Osteoblast (primary cell): ENCODE measurements at regions not wholly inside any gene's neighbourhood (a gene's known extent, or its start where the extent isn't known, plus 50 kb on each side); places are given as distances from the start of the nearest gene placed in this dataset.

Experiments used
- DNase-seq: peaks from one replicate; pipeline ENCODE4 v3.0.0; 2011; ENCODE audit warnings: low spot score, mixed read lengths; ENCODE audit not compliant: insufficient read length; ENCODE audit errors: missing footprints
- H2AFZ ChIP-seq: 2 replicates; pipeline ENCODE4 v1.6.0; 2011; ENCODE audit warnings: mild to moderate bottlenecking, low read length
- H3K27ac ChIP-seq: 2 replicates; pipeline ENCODE4 v1.5.1; 2011; ENCODE audit warnings: mild to moderate bottlenecking, low read depth, low read length, moderate library complexity
- H3K27me3 ChIP-seq: 2 replicates; pipeline ENCODE4 v1.6.0; 2012; ENCODE audit warnings: mild to moderate bottlenecking, control low read depth, inconsistent platforms, low read length, moderate library complexity; ENCODE audit not compliant: insufficient read depth
- H3K36me3 ChIP-seq: 2 replicates; pipeline ENCODE4 v1.5.1; 2011; ENCODE audit warnings: mild to moderate bottlenecking, low read length, control low read depth, moderate library complexity; ENCODE audit not compliant: insufficient read depth
- H3K4me1 ChIP-seq: 2 replicates; pipeline ENCODE4 v1.5.1; 2011; ENCODE audit warnings: mild to moderate bottlenecking, low read length, control low read depth, moderate library complexity; ENCODE audit not compliant: insufficient read depth
- H3K4me2 ChIP-seq: 2 replicates; pipeline ENCODE4 v1.6.0; 2011; ENCODE audit warnings: mild to moderate bottlenecking, low read length; ENCODE audit not compliant: insufficient read depth
- H3K4me3 ChIP-seq: fragments of 200-600 bp; sonication (generic); 3 replicates; pipeline ENCODE4 v1.5.1; 2012; ENCODE audit warnings: mild to moderate bottlenecking, low read length, inconsistent platforms; ENCODE audit not compliant: insufficient read depth
- H3K79me2 ChIP-seq: 2 replicates; pipeline ENCODE4 v1.6.0; 2012; ENCODE audit warnings: mild to moderate bottlenecking, low read length, control low read depth, inconsistent platforms; ENCODE audit not compliant: insufficient read depth
- H3K9me3 ChIP-seq: 2 replicates; pipeline ENCODE4 v1.5.1; 2011; ENCODE audit warnings: low read depth, low read length, control low read depth
- H4K20me1 ChIP-seq: 2 replicates; pipeline ENCODE4 v1.6.0; 2012; ENCODE audit warnings: mild to moderate bottlenecking, low read length, control low read depth; ENCODE audit not compliant: insufficient read depth
- TF ChIP-seq, protein P1 (sequence below): IDR thresholded peaks from 2 replicates; pipeline ENCODE4 v1.5.1; 2011; ENCODE audit warnings: mild to moderate bottlenecking, low read depth, low read length, moderate library complexity; ENCODE audit errors: extremely low read depth

DNA sequence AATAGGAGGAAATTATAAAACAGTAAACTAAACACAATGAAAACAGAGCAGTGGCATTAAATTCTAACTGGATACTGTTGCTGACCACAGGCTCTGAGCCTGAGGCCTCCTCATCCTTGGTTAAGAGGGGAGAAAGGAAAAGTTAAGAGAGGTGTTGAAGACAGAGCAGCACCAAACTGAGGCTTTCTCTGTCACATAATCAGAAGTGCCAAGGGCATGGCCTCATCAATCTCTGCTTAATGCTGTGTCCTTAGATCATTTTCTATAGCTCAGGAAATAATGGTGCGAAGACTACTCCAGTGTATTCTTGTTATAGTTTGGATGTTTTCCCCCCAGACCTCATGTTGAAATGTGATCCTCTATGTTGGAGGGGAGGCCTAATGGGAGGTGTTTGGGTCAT, 160.9 kb upstream of the SLC1A4 start:
- no peak for DNase-seq
- H3K79me2 ChIP-seq = no peaks in the 10 kb centered on the region
- no peak overlapping the region for H3K4me3 ChIP-seq
- H3K27me3 ChIP-seq = no peaks in the 10 kb centered on the region
- no peak overlapping the region for H3K27ac ChIP-seq
- H3K36me3 ChIP-seq = no peaks in the 10 kb centered on the region
- no peaks in the 10 kb centered on the region for H3K9me3 ChIP-seq
- no peak overlapping the region for H2AFZ ChIP-seq
- H4K20me1 ChIP-seq = no peaks in the 10 kb centered on the region
- no peak overlapping the region for H3K4me2 ChIP-seq
- TF ChIP-seq, protein P1, sequence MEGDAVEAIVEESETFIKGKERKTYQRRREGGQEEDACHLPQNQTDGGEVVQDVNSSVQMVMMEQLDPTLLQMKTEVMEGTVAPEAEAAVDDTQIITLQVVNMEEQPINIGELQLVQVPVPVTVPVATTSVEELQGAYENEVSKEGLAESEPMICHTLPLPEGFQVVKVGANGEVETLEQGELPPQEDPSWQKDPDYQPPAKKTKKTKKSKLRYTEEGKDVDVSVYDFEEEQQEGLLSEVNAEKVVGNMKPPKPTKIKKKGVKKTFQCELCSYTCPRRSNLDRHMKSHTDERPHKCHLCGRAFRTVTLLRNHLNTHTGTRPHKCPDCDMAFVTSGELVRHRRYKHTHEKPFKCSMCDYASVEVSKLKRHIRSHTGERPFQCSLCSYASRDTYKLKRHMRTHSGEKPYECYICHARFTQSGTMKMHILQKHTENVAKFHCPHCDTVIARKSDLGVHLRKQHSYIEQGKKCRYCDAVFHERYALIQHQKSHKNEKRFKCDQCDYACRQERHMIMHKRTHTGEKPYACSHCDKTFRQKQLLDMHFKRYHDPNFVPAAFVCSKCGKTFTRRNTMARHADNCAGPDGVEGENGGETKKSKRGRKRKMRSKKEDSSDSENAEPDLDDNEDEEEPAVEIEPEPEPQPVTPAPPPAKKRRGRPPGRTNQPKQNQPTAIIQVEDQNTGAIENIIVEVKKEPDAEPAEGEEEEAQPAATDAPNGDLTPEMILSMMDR = no peak
- peaks cover 17% of the 10 kb centered on the region for H3K4me1 ChIP-seq

DNA sequence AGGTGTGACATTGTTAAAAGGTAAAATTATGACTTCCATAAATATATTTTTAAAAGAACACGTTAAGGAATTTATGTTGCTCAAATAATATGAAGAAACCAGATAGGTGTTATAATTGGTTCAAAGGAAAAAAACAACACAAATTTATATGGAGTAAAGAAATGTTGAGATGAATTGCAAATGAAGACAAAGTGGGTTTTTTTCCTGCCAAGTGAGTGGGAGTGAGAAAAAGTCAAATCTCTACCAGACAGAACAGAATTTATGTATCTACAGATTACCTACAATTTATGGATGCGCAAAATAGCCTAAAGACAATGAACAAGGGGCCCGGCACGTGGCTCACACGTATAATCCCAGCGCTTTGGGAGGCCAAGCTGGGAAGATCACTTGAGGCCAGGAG, 159.7 kb upstream of the SLC1A4 start:
- H3K27me3 ChIP-seq = no peaks in the 10 kb centered on the region
- H3K27ac ChIP-seq = no peak overlapping the region
- no peaks in the 10 kb centered on the region for H3K36me3 ChIP-seq
- no peak overlapping the region for H3K4me2 ChIP-seq
- H3K4me3 ChIP-seq = no peak overlapping the region
- no peak overlapping the region for H2AFZ ChIP-seq
- H3K9me3 ChIP-seq = no peaks in the 10 kb centered on the region
- H4K20me1 ChIP-seq = no peaks in the 10 kb centered on the region
- H3K4me1 ChIP-seq = peaks cover 17% of the 10 kb centered on the region
- no peaks in the 10 kb centered on the region for H3K79me2 ChIP-seq
- TF ChIP-seq, protein P1 = no peak
- no peak for DNase-seq

DNA sequence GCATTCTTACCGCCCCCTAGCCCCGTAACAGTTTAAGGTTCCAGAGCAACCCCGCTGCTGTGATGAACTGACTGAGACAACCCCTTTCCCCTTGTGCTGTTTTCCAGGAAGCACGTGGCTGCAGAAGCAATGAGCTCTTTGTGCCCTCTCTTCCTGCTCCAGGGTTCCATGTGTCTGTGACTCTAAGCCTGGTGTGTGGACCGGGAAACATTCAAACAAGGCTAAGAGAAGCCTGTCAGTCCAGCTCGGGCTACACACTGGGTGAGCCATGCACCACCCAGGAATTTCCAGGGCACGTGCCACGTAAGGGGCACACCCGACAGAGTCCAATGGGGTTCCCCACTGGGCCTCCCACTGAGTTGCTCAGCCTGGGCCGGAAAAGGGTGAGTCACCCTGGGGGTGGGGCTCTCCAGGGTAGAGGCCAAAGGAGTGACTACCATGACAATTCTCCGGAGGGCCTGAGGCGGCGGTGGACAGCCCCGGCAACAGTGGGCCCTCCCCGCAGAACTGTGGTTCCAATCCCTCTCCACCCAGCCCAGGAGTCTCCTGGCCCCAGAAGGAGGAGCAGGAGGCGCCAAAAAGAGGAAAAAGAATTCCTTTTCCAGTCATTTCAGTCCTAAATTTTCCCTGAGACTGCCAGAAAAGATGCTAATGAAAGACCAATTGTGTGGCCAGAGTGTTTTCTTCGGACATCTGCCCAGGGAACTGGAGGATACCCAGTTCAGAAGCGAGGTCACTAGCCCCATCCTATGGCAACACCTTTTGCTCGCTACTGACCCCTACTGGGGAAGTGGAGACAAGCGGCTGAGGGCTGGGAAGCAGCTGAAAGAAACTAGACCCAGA, 157.8 kb upstream of the SLC1A4 start:
- Histone ChIP-seq H3K9me3 (no peaks in the 10 kb centered on the region), H3K4me1 (peaks cover 22% of the 10 kb centered on the region), H3K36me3 (no peaks in the 10 kb centered on the region), H3K4me3 (peak overlapping the region; percentile 44), H2AFZ (peak overlapping the region; percentile 72), H3K27ac (peak overlapping the region; percentile 88), H3K4me2 (peak overlapping the region; percentile 71), H3K27me3 (no peaks in the 10 kb centered on the region), H4K20me1 (no peaks in the 10 kb centered on the region), H3K79me2 (no peaks in the 10 kb centered on the region)
- TF ChIP-seq, protein P1 = peak; percentile 99
- DNase-seq = peak; percentile 95

DNA sequence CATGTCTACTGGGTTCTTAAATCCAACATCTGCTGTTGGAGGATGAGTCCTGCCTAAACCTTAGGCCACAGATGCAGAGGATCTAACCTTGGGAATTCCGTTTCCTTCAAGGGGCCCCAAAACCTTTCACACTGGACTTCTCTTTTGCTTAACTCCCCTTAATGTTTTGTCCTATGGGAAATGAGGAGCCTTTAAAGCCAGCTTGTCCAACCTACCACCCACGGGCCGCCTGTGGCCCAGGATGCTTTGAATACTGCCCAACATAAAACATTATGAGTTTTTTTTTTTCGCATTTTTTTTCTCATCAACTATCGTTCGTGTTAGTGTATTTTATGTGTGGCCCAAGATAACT, 157.2 kb upstream of the SLC1A4 start:
- no peak overlapping the region for H3K4me3 ChIP-seq
- no peaks in the 10 kb centered on the region for H3K27me3 ChIP-seq
- H3K27ac ChIP-seq = peak overlapping the region; percentile 88
- H3K4me1 ChIP-seq = peaks cover 26% of the 10 kb centered on the region
- H2AFZ ChIP-seq = peak overlapping the region; percentile 72
- no peaks in the 10 kb centered on the region for H3K36me3 ChIP-seq
- H3K79me2 ChIP-seq = no peaks in the 10 kb centered on the region
- no peaks in the 10 kb centered on the region for H3K9me3 ChIP-seq
- H4K20me1 ChIP-seq = no peaks in the 10 kb centered on the region
- DNase-seq = no peak
- peak overlapping the region; percentile 71 for H3K4me2 ChIP-seq
- TF ChIP-seq, protein P1 = no peak
